GM21360 (cell line): ENCODE measurements at regions not wholly inside any gene's neighbourhood (a gene's known extent, or its start where the extent isn't known, plus 50 kb on each side); places are given as distances from the start of the nearest gene placed in this dataset.

Experiments used
- ATAC-seq: cut with Tn5 transposase; IDR thresholded peaks from one replicate; pipeline ENCODE4 v1.9.1; 2021; ENCODE audit warnings: mild to moderate bottlenecking, moderate library complexity; ENCODE audit not compliant: unreplicated experiment

GRCh38 chr14:83992857-83993256, 1537.1 kb upstream of the FLRT2 start:
- ATAC-seq = no peak

- no peak for ATAC-seq
These were observed 1536.4 kb upstream of the FLRT2 start for GRCh38 chr14:83993545-83993944.

GRCh38 chr14:83994020-83994419, 1535.9 kb upstream of the FLRT2 start:
- no peak for ATAC-seq

GRCh38 chr14:84001023-84001422, 1528.9 kb upstream of the FLRT2 start:
- no peak for ATAC-seq

GRCh38 chr14:84003346-84003745, 1526.6 kb upstream of the FLRT2 start:
- no peak for ATAC-seq

GRCh38 chr14:84006643-84007155, 1523.2 kb upstream of the FLRT2 start:
- ATAC-seq = no peak

- no peak for ATAC-seq
These were observed 1516.5 kb upstream of the FLRT2 start for GRCh38 chr14:84013424-84013823.

GRCh38 chr14:84017495-84017894, 1512.4 kb upstream of the FLRT2 start:
- ATAC-seq = no peak

GRCh38 chr14:84021433-84021832, 1508.5 kb upstream of the FLRT2 start:
- ATAC-seq = no peak

- no peak for ATAC-seq
These were observed 1505.6 kb upstream of the FLRT2 start for GRCh38 chr14:84024231-84024820.

- ATAC-seq = no peak
These were observed 1504.6 kb upstream of the FLRT2 start for GRCh38 chr14:84025106-84026012.

GRCh38 chr14:84027351-84027750, 1502.6 kb upstream of the FLRT2 start:
- ATAC-seq = no peak

- ATAC-seq = no peak
These were observed 1501.8 kb upstream of the FLRT2 start for GRCh38 chr14:84028080-84028604.

- ATAC-seq = no peak
These were observed 1500.7 kb upstream of the FLRT2 start for GRCh38 chr14:84029246-84029645.

GRCh38 chr14:84029720-84030119, 1500.2 kb upstream of the FLRT2 start:
- no peak for ATAC-seq

GRCh38 chr14:84036840-84037239, 1493.1 kb upstream of the FLRT2 start:
- ATAC-seq = no peak

- no peak for ATAC-seq
These were observed 1492.4 kb upstream of the FLRT2 start for GRCh38 chr14:84037593-84037992.

GRCh38 chr14:84040101-84040500, 1489.8 kb upstream of the FLRT2 start:
- no peak for ATAC-seq

GRCh38 chr14:84041421-84041820, 1488.5 kb upstream of the FLRT2 start:
- no peak for ATAC-seq

GRCh38 chr14:84042992-84043391, 1487.0 kb upstream of the FLRT2 start:
- ATAC-seq = no peak

GRCh38 chr14:84064316-84065125, 1465.4 kb upstream of the FLRT2 start:
- no peak for ATAC-seq
